Body of pancreas (tissue), 4 donors: ENCODE measurements at regions not wholly inside any gene's neighbourhood (a gene's known extent, or its start where the extent isn't known, plus 50 kb on each side); places are given as distances from the start of the nearest gene placed in this dataset.
"Not testable (repeated sequence)": the region's sequence is repeated elsewhere in the genome, so short reads cannot be mapped to it uniquely, and the experiment has no call there.

Experiments used
- CTCF ChIP-seq, 7 experiments: fragments of 450-650 bp in 4 of 7; fragments of 200-600 bp in 3 of 7; sonication (generic) in 3 of 7; IDR thresholded peaks; one replicate each; pipeline ENCODE4 v1.5.1; 2016 to 2019; ENCODE audit warnings: antibody characterized with exemption in 7 of 7
- POLR2A ChIP-seq, 3 donors: fragments of 450-650 bp; IDR thresholded peaks; one replicate each; pipeline ENCODE4 v1.6.1; 2016; ENCODE audit warnings: antibody characterized with exemption in 3 of 3, mild to moderate bottlenecking in 2 of 3

GRCh38 chr2:238531017-238531645, 104.4 kb downstream of the ASB1 start:
- not testable (repeated sequence) for TF ChIP-seq CTCF, POLR2A (IDR thresholded peaks at IDR 0.05)
